SK-N-DZ (cell line): ENCODE measurements at regions not wholly inside any gene's neighbourhood (a gene's known extent, or its start where the extent isn't known, plus 50 kb on each side); places are given as distances from the start of the nearest gene placed in this dataset.

ENCODE experiments used
- DNase-seq: peaks from one replicate; pipeline ENCODE4 v3.0.0-alpha.2; 2015; ENCODE audit warnings: low spot score

- DNase-seq, result no peak
Measured at GRCh38 chr18:45521777-45522176, 93.5 kb upstream of the SLC14A2 start.

GRCh38 chr18:45522371-45522770 is 92.9 kb upstream of the SLC14A2 start:
- DNase-seq, result no peak

GRCh38 chr18:45525301-45525700 is 90.0 kb upstream of the SLC14A2 start:
- no peak for DNase-seq

GRCh38 chr18:45526114-45526841 is 89.0 kb upstream of the SLC14A2 start:
- no peak for DNase-seq

- DNase-seq, result no peak
Measured at GRCh38 chr18:45527891-45528290, 87.4 kb upstream of the SLC14A2 start.

GRCh38 chr18:45528712-45529336 is 86.5 kb upstream of the SLC14A2 start:
- DNase-seq, result no peak

- no peak for DNase-seq
Measured at GRCh38 chr18:45538444-45538843, 76.8 kb upstream of the SLC14A2 start.

- DNase-seq, result no peak
Measured at GRCh38 chr18:45539491-45539891, 75.8 kb upstream of the SLC14A2 start.

GRCh38 chr18:45540125-45540524 is 75.2 kb upstream of the SLC14A2 start:
- no peak for DNase-seq

GRCh38 chr18:45541421-45541820 is 73.9 kb upstream of the SLC14A2 start:
- no peak for DNase-seq

- DNase-seq, result no peak
Measured at GRCh38 chr18:45542043-45542442, 73.2 kb upstream of the SLC14A2 start.

GRCh38 chr18:45547910-45548309 is 67.4 kb upstream of the SLC14A2 start:
- DNase-seq, result no peak

- no peak for DNase-seq
Measured at GRCh38 chr18:45548614-45549013, 66.7 kb upstream of the SLC14A2 start.

GRCh38 chr18:45549290-45549689 is 66.0 kb upstream of the SLC14A2 start:
- DNase-seq, result no peak

- no peak for DNase-seq
Measured at GRCh38 chr18:45551142-45551815, 64.0 kb upstream of the SLC14A2 start.

- DNase-seq, result no peak
Measured at GRCh38 chr18:45553723-45554388, 61.4 kb upstream of the SLC14A2 start.

GRCh38 chr18:45554389-45554737 is 60.9 kb upstream of the SLC14A2 start:
- no peak for DNase-seq

GRCh38 chr18:45556222-45556621 is 59.1 kb upstream of the SLC14A2 start:
- no peak for DNase-seq

- no peak for DNase-seq
Measured at GRCh38 chr18:45557287-45557686, 58.0 kb upstream of the SLC14A2 start.

GRCh38 chr18:45557779-45558178 is 57.5 kb upstream of the SLC14A2 start:
- DNase-seq, result no peak

- no peak for DNase-seq
Measured at GRCh38 chr18:45559258-45559657, 56.0 kb upstream of the SLC14A2 start.

GRCh38 chr18:45560870-45561269 is 54.4 kb upstream of the SLC14A2 start:
- DNase-seq, result no peak
